Fibroblast of the conjunctiva (primary cell): ENCODE measurements at regions not wholly inside any gene's neighbourhood (a gene's known extent, or its start where the extent isn't known, plus 50 kb on each side); places are given as distances from the start of the nearest gene placed in this dataset.
"Not testable (repeated sequence)": the region's sequence is repeated elsewhere in the genome, so short reads cannot be mapped to it uniquely, and the experiment has no call there.

Experiments used
- DNase-seq: peaks from one replicate; pipeline ENCODE4 v3.0.0-alpha.2; 2010; ENCODE audit warnings: low read depth

DNA sequence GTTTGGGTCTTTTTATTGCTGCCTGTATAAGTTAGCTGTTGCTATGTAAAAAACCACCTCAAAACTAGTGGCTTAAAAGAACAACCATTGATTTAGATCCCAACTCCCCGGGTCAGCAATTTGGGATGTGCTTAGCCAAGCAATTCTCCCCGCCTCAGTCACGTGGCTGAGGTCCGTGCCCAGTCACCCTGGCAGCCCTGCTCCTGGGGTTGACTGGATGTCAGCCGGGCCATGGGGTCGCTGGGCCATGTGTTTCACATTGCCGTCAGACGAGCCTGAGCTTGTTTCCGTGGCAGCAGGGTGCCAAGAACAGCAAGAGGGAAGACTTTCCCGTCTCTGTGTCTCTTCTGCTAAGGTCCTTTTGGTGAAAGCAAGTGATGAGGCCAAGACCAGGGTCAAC, 345.7 kb upstream of the FAT1 start:
- DNase-seq: no peak

DNA sequence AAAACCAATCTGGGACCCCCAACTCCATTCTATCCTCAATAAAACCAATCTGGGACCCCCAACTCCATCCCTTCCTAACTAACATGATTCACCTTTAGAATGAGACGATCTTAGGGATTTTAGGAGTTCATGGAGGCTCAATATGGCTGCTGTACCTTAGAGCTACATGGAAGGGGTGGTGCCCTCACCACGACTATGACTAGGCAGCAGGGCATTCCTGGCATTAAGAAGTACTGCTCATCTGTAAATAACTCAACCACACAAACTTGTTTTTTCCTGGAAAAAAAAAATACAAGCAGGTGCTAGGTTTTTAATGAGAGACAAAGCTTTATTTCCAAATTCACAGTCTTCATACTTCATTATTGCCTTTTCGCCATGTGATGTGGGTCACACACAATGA, 346.5 kb upstream of the FAT1 start:
- DNase-seq: no peak

- DNase-seq: no peak
Observed at GRCh38 chr4:187070740-187071139, 347.1 kb upstream of the FAT1 start.

DNA sequence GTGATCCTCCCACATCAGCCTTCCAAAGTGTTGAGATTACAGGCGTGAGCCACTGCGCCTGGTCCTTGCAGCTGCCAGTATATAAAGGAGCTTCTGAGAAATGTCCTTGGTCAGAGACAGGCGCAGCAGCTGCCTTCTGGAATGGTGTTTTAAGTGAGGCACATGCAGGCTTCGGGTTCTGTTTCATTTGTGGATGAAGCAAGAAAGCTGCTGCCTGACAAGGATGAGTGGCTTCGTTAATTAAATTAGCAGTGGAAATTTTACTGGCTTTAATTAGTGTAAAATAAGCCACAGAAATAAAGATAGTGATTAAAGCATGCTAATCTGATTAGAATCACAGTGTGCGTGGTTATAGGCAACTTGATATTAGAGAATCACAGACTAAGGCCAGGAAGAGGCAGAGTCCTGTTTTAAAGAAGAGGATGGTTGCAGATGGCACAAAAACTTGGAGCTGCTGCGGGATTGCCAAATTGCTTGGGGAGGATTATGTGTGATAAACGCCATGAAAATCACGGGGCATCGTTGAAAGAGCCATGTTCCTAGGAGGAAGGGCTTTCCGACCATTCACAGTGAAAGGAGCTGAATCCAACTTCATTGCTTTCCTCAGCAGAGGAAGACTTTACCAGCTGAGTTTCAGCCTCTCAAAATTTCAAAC, 348.4 kb upstream of the FAT1 start:
- DNase-seq: no peak

- no peak for DNase-seq
Observed at GRCh38 chr4:187073820-187074219, 350.2 kb upstream of the FAT1 start.

DNA sequence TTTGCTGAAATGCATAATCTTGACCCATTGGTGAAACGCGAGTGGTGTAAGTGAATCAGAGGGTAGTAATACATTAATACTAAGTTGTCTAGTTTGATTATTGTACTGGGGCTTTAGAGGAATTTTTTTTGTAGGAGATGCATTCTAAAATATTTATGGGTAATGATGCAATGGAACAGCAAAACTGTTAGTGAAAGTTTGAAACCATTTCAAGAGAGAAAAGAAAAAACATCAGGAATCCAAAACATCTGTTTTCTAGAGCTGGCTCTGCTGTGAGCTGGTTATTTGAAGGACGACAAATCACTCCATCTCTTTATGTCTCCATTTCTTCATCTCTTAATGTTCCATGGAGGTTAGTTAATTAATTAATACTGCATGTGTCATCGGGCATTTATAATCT, 351.9 kb upstream of the FAT1 start:
- no peak for DNase-seq

- DNase-seq: no peak
Observed at GRCh38 chr4:187077744-187078401, 354.2 kb upstream of the FAT1 start.

GRCh38 chr4:187084701-187085100, 361.0 kb upstream of the FAT1 start:
- no peak for DNase-seq

DNA sequence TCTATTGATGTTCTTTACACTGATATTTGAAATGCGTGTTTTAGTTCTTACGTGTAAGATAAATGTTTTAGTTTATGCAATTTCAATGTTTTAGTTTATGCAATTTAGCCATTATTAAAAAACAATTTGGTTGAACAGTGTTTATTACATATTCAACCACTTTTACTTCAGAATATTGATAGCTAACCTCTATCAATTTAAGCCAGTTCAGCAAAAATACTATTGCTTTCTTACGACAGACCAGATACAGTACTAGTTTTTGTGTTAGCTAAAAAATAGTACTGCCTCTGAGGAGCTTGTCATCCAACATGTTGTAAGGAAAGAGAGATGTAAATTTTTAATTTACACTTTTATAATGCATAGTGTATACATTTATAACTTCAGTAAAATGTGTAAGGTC, 361.7 kb upstream of the FAT1 start:
- no peak for DNase-seq

DNA sequence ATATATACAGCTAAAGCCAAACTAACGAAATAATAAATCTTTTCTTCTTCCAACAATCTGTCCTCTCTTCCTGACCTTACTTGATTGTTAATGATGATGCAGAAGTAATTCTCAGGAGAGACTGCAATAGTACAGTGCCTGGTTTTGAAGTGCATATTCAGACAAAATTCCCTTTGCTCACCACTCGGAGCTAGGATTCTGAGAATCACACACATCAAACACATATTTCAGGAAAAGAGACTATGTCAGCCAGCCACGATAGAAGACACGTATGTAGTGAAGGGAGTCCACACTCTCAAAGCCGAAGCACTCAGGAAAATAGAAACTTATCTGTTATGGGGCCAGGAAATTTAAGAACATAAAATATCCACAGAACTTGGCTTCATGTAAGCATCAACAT, 362.5 kb upstream of the FAT1 start:
- no peak for DNase-seq

GRCh38 chr4:187088070-187088799, 364.6 kb upstream of the FAT1 start:
- DNase-seq: no peak

DNA sequence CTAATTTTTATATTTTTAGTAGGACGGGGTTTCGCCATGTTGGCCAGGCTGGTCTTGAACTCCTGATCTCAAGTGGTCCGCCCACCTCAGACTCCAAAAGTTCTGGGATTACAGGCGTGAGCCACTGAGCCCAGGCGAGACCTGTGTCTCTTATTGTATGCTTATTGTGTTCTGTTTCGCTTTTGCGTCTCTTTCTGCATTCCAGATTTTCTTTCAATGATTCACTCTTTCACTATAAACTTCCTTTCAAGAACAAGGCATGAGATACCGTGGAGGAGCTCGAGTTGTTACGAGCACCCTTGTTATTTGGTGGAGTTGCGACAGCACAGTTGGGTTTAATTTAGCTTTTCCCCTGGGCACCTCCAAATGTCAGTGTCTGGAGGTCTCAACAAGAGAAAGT, 366.7 kb upstream of the FAT1 start:
- no peak for DNase-seq

DNA sequence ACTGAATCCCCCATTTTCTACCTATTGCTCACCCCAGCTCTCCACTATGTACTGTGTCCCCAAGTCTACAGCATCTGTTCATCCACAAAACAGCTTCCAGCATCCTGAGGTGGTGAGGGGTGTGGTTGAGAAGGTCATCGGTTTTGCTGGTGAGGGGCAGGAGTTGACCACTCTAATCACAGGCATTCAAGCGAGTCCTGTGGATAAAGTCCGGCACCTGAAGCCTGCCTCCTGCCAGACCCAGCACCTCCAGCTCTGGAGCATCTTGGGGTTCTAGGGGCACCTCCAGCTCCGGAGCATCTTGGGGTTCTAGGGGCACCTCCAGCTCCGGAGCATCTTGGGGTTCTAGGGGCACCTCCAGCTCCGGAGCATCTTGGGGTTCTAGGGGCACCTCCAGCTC, 367.2 kb upstream of the FAT1 start:
- DNase-seq: not testable (repeated sequence)

- DNase-seq: no peak
Observed at GRCh38 chr4:187094144-187094543, 370.5 kb upstream of the FAT1 start.

- DNase-seq: no peak
Observed at GRCh38 chr4:187098429-187098828, 374.8 kb upstream of the FAT1 start.

- DNase-seq: no peak
Observed at GRCh38 chr4:187103351-187103750, 379.7 kb upstream of the FAT1 start.

DNA sequence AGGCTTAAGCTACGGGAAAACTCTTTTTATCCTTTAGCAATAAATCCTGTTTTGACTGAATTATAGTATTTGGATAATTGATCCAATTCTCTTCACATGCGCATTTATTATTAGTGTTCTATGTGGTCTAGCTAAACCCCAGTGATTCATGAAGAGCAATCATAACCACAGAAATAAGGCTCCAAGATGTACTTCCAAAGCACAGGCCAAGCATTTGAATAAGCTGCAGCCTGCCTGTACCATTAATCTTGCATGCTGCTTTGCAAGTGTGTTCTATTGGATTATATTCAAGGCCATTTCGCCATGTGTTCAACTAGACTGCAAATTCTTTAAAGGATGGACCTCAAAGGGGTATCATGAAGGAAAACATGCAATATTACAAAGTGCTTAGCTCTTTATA, 385.2 kb upstream of the FAT1 start:
- DNase-seq: no peak

- DNase-seq: no peak
Observed at GRCh38 chr4:187109636-187110035, 386.0 kb upstream of the FAT1 start.

GRCh38 chr4:187118166-187118565, 394.5 kb upstream of the FAT1 start:
- DNase-seq: no peak

GRCh38 chr4:187118602-187119120, 395.0 kb upstream of the FAT1 start:
- no peak for DNase-seq

DNA sequence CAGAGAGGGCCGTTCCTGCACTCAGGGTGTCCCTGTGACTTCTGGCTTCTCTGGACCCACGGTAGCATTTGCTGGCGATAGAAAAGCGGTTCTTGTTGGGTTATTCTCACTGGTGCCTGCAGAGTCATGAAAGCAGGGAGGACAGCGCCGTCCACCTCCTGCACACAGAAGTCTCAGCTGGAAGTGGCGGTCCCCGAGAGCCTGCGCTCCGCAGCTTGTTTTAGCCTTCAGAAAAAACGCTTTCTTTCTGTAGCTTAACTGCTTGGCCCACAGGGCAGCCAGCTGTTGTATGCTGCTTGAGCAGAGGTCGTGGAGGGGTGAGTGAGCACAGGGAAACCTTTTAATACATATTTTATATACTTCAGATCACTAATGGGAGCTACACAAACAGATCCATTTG, 400.7 kb upstream of the FAT1 start:
- DNase-seq: no peak

- no peak for DNase-seq
Observed at GRCh38 chr4:187125062-187125461, 401.4 kb upstream of the FAT1 start.

GRCh38 chr4:187127456-187127855, 403.8 kb upstream of the FAT1 start:
- no peak for DNase-seq
